Testis (tissue), 2 donors: ENCODE measurements at regions not wholly inside any gene's neighbourhood (a gene's known extent, or its start where the extent isn't known, plus 50 kb on each side); places are given as distances from the start of the nearest gene placed in this dataset.

Source experiments
- DNase-seq: peaks from one replicate; pipeline ENCODE4 v3.0.0-alpha.2; 2019
- H3K27ac ChIP-seq, 2 donors: fragments of 200-600 bp; sonication (generic); one replicate each; pipeline ENCODE4 v1.5.1; 2019
- H3K27me3 ChIP-seq: fragments of 200-600 bp; sonication (generic); one replicate; pipeline ENCODE4 v1.5.1; 2019
- H3K36me3 ChIP-seq: fragments of 200-600 bp; sonication (generic); one replicate; pipeline ENCODE4 v1.5.1; 2017; ENCODE audit warnings: low read depth; ENCODE audit errors: missing control alignments
- H3K4me1 ChIP-seq: fragments of 200-600 bp; sonication (generic); one replicate; pipeline ENCODE4 v1.5.1; 2019
- H3K4me3 ChIP-seq, 2 donors: fragments of 200-600 bp; sonication (generic); one replicate each; pipeline ENCODE4 v1.5.1; 2017 to 2019
- H3K9me3 ChIP-seq: fragments of 200-600 bp; sonication (generic); one replicate; pipeline ENCODE4 v1.5.1; 2017
- POLR2A ChIP-seq: fragments of 450-650 bp; IDR thresholded peaks from one replicate; pipeline ENCODE4 v1.6.1; 2017; ENCODE audit warnings: antibody characterized with exemption, mild to moderate bottlenecking, moderate library complexity
- WGBS, 2 donors: methylation state at CpG; one replicate each; pipeline ENCODE4 v1.1.5; 2018; 5-methylcytosine and 5-hydroxymethylcytosine counted together
- intact Hi-C: fragments of 100-400 bp; cut with DNase I; formaldehyde crosslinking; loops from one replicate; pipeline ENCODE4 v1.15.1; 2023; ENCODE audit warnings: low total_unique reads
- TF ChIP-seq, protein P1 (sequence below), 3 experiments: fragments of 450-650 bp in 2 of 3; fragments of 200-600 bp in 1 of 3; sonication (generic) in 1 of 3; IDR thresholded peaks; one replicate each; pipeline ENCODE4 v1.5.1; 2016 to 2019; ENCODE audit warnings: antibody characterized with exemption in 3 of 3, mild to moderate bottlenecking in 2 of 3, moderate library complexity in 1 of 3

DNA sequence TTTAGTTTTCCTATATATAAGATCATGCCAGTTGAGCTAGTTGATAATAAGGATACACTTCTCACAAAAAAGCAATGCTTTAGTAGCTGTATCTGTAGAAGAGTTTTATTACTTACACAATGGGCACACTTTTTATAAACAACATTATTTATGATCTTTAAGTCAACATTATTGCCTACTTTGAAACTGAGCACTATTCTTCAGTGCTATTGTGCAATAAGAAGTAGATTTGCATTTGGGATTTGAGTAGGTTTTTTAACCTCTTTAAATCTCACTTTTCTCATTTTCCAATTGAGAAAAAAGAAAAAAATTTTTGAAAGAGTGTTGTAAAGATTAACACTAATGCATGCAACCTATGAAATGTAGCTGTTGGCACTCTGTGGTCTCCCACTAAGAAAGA, 1198.3 kb downstream of the GALC start:
- Histone ChIP-seq H3K36me3 (no peaks in the 10 kb centered on the region), H3K9me3 (no peaks in the 10 kb centered on the region), H3K4me3 (no peak overlapping the region), H3K4me1 (no peaks in the 10 kb centered on the region), H3K27ac (no peak overlapping the region), H3K27me3 (no peaks in the 10 kb centered on the region)
- intact Hi-C loops: no loop called here
- no peak for DNase-seq
- no peak for TF ChIP-seq POLR2A
- TF ChIP-seq, protein P1, sequence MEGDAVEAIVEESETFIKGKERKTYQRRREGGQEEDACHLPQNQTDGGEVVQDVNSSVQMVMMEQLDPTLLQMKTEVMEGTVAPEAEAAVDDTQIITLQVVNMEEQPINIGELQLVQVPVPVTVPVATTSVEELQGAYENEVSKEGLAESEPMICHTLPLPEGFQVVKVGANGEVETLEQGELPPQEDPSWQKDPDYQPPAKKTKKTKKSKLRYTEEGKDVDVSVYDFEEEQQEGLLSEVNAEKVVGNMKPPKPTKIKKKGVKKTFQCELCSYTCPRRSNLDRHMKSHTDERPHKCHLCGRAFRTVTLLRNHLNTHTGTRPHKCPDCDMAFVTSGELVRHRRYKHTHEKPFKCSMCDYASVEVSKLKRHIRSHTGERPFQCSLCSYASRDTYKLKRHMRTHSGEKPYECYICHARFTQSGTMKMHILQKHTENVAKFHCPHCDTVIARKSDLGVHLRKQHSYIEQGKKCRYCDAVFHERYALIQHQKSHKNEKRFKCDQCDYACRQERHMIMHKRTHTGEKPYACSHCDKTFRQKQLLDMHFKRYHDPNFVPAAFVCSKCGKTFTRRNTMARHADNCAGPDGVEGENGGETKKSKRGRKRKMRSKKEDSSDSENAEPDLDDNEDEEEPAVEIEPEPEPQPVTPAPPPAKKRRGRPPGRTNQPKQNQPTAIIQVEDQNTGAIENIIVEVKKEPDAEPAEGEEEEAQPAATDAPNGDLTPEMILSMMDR (IDR thresholded peaks at IDR 0.05): no peak

DNA sequence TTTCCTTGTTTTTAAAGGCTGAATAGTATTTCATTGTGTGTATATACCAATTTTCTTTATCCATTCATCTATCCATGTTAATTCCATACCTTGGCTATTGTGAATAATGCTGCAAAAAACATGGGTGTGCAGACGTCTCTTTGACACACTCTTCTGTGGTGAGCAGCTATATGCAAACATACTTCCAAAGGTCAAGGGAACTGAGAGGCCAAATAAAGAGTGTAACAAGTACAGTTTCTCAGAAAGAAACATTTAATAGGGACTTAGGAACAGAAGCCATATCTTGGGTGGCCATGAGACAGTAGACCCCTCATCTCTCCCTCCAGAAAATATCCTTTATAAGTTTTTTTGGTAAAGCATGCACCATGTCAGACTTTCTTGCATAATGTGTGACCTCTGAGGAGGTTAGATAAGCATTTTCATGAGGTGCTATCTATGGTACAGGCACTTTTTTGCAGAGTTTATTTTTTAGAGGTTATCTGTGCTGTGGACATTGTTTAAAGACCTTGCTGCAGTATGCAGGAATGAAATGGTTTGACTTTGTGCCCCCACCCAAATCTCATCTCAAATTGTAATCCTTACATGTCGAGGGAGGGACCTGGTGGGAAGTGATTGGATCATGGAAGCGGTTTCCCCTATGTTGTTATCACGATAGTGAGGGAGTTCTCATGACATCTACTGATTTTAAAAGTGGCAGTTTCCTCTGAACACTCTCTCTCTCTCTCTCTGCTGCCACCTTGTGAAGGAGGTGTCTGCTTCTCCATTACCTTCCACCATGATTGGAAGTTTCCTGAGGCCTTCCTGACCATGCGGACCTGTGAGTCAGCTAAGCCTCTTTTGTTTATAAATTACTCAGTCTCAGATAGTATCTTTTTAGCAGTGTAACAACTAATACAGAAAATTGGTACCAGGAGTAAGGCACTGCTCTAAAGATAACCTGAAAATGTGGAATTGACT, 1202.3 kb downstream of the GALC start:
- Histone ChIP-seq H3K4me1 (no peaks in the 10 kb centered on the region), H3K27ac (no peak overlapping the region), H3K9me3 (no peaks in the 10 kb centered on the region), H3K4me3 (no peak overlapping the region), H3K36me3 (no peaks in the 10 kb centered on the region), H3K27me3 (no peaks in the 10 kb centered on the region)
- DNase-seq: no peak
- 79 to 85% methylated on average over 5 of the region's 5 CpGs for WGBS, 2 donors
- no peak for TF ChIP-seq POLR2A
- TF ChIP-seq, protein P1 (IDR thresholded peaks at IDR 0.05): no peak
- intact Hi-C loops: no loop called here

DNA sequence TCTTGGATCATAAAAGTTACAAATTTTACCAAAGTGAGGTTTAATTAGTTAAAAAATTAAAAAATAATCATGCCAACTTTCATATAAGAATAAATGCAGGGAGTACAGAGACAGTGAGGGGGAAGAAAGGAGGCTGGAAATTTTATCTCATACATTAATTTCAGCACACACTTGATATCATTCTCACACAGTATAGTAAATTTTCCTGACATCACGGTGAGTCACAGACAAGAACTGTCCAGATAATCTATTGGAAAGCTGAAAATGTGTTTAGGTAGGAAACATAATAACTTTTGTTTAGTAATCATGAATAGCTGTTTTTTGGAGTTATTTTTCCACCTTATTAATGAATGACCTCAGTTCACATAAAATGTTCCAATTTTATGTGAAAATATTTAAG, 1204.8 kb downstream of the GALC start:
- no peaks in the 10 kb centered on the region for H3K4me1 ChIP-seq
- no peaks in the 10 kb centered on the region for H3K27me3 ChIP-seq
- TF ChIP-seq POLR2A: no peak
- TF ChIP-seq, protein P1 (IDR thresholded peaks at IDR 0.05): no peak
- H3K4me3 ChIP-seq: no peak overlapping the region
- H3K9me3 ChIP-seq: no peaks in the 10 kb centered on the region
- no peak overlapping the region for H3K27ac ChIP-seq
- intact Hi-C loops: no loop called here
- 37 to 38% methylated on average over 1 of the region's 1 CpG for WGBS, 2 donors
- no peak for DNase-seq
- no peaks in the 10 kb centered on the region for H3K36me3 ChIP-seq

DNA sequence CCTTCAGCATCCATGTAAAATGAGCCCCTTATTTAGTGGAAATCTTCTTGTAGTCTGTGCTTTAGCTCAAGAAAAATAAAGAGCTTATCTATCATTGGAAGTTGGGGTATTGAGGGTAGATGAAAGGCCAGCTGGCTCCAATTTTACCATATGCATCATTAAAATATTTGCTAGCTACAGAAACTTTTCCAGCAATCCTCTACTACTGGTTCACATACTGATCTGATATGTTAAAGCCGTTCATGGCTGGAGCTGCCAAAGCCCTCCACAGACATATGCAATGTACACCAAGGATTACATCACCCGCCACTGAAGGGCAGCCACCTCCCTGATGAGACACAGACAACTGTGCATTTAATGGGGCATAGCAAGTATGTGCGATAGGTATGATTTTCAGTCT, 1205.3 kb downstream of the GALC start:
- Histone ChIP-seq H3K27ac (no peak overlapping the region), H3K36me3 (no peaks in the 10 kb centered on the region), H3K27me3 (no peaks in the 10 kb centered on the region), H3K9me3 (no peaks in the 10 kb centered on the region), H3K4me1 (no peaks in the 10 kb centered on the region), H3K4me3 (no peak overlapping the region)
- no peak for DNase-seq
- TF ChIP-seq POLR2A: no peak
- TF ChIP-seq, protein P1 (IDR thresholded peaks at IDR 0.05): no peak
- intact Hi-C loops: no loop called here
- WGBS, 2 donors: 54 to 61% methylated on average over 3 of the region's 3 CpGs
